ENCODE measurements at regions not wholly inside any gene's neighbourhood (a gene's known extent, or its start where the extent isn't known, plus 50 kb on each side); places are given as distances from the start of the nearest gene placed in this dataset.

GRCh38 chr2:78541088-78541450, 484.4 kb upstream of the REG3G start:
- Histone ChIP-seq H3K27me3 (ENCODE audit: control insufficient read depth in 2 of 2, insufficient read depth in 2 of 2, low read length in 2 of 2) (no peaks in the 10 kb centered on the region), H3K4me1 (ENCODE audit: control insufficient read depth in 2 of 2, insufficient read depth in 2 of 2, low read length in 2 of 2) (no peaks in the 10 kb centered on the region), H3K9me3 (ENCODE audit: control insufficient read depth in 2 of 2, low read length in 2 of 2) (no peaks in the 10 kb centered on the region), H3K9ac (ENCODE audit: low read depth in 1 of 2, low read length in 2 of 2) (no peak overlapping the region), H3K4me3 (ENCODE audit: low read length in 2 of 2) (no peak overlapping the region), H3K27ac (ENCODE audit: low read depth in 2 of 2, low read length in 2 of 2) (no peak overlapping the region), H3K36me3 (ENCODE audit: control insufficient read depth in 2 of 2, insufficient read depth in 2 of 2, low read length in 2 of 2) (no peaks in the 10 kb centered on the region)

GRCh38 chr2:78541451-78542267, 483.8 kb upstream of the REG3G start:
- Histone ChIP-seq H3K4me3 (ENCODE audit: low read length in 2 of 2) (no peak overlapping the region), H3K4me1 (ENCODE audit: control insufficient read depth in 2 of 2, insufficient read depth in 2 of 2, low read length in 2 of 2) (no peaks in the 10 kb centered on the region), H3K36me3 (ENCODE audit: control insufficient read depth in 2 of 2, insufficient read depth in 2 of 2, low read length in 2 of 2) (no peaks in the 10 kb centered on the region), H3K9me3 (ENCODE audit: control insufficient read depth in 2 of 2, low read length in 2 of 2) (no peaks in the 10 kb centered on the region), H3K27ac (ENCODE audit: low read depth in 2 of 2, low read length in 2 of 2) (no peak overlapping the region), H3K27me3 (ENCODE audit: control insufficient read depth in 2 of 2, insufficient read depth in 2 of 2, low read length in 2 of 2) (no peaks in the 10 kb centered on the region), H3K9ac (ENCODE audit: low read depth in 1 of 2, low read length in 2 of 2) (no peak overlapping the region)

GRCh38 chr2:78546843-78547242, 478.7 kb upstream of the REG3G start:
- no peak overlapping the region for H3K4me3 ChIP-seq (ENCODE audit: low read length in 2 of 2)
- H3K27me3 ChIP-seq (ENCODE audit: control insufficient read depth in 2 of 2, insufficient read depth in 2 of 2, low read length in 2 of 2): no peaks in the 10 kb centered on the region
- no peaks in the 10 kb centered on the region for H3K4me1 ChIP-seq (ENCODE audit: control insufficient read depth in 2 of 2, insufficient read depth in 2 of 2, low read length in 2 of 2)
- no peaks in the 10 kb centered on the region for H3K36me3 ChIP-seq (ENCODE audit: control insufficient read depth in 2 of 2, insufficient read depth in 2 of 2, low read length in 2 of 2)
- no peak overlapping the region for H3K9ac ChIP-seq (ENCODE audit: low read depth in 1 of 2, low read length in 2 of 2)
- H3K27ac ChIP-seq (ENCODE audit: low read depth in 2 of 2, low read length in 2 of 2): no peak overlapping the region
- no peaks in the 10 kb centered on the region for H3K9me3 ChIP-seq (ENCODE audit: control insufficient read depth in 2 of 2, low read length in 2 of 2)

GRCh38 chr2:78549766-78550165, 475.7 kb upstream of the REG3G start:
- Histone ChIP-seq H3K9ac (ENCODE audit: low read depth in 1 of 2, low read length in 2 of 2) (no peak overlapping the region), H3K36me3 (ENCODE audit: control insufficient read depth in 2 of 2, insufficient read depth in 2 of 2, low read length in 2 of 2) (no peaks in the 10 kb centered on the region), H3K27me3 (ENCODE audit: control insufficient read depth in 2 of 2, insufficient read depth in 2 of 2, low read length in 2 of 2) (no peaks in the 10 kb centered on the region), H3K27ac (ENCODE audit: low read depth in 2 of 2, low read length in 2 of 2) (no peak overlapping the region), H3K9me3 (ENCODE audit: control insufficient read depth in 2 of 2, low read length in 2 of 2) (no peaks in the 10 kb centered on the region), H3K4me1 (ENCODE audit: control insufficient read depth in 2 of 2, insufficient read depth in 2 of 2, low read length in 2 of 2) (no peaks in the 10 kb centered on the region), H3K4me3 (ENCODE audit: low read length in 2 of 2) (no peak overlapping the region)

GRCh38 chr2:78553866-78554647, 471.4 kb upstream of the REG3G start:
- no peak overlapping the region for H3K4me3 ChIP-seq (ENCODE audit: low read length in 2 of 2)
- no peaks in the 10 kb centered on the region for H3K36me3 ChIP-seq (ENCODE audit: control insufficient read depth in 2 of 2, insufficient read depth in 2 of 2, low read length in 2 of 2)
- H3K9me3 ChIP-seq (ENCODE audit: control insufficient read depth in 2 of 2, low read length in 2 of 2): no peaks in the 10 kb centered on the region
- no peaks in the 10 kb centered on the region for H3K27me3 ChIP-seq (ENCODE audit: control insufficient read depth in 2 of 2, insufficient read depth in 2 of 2, low read length in 2 of 2)
- no peak overlapping the region for H3K9ac ChIP-seq (ENCODE audit: low read depth in 1 of 2, low read length in 2 of 2)
- no peaks in the 10 kb centered on the region for H3K4me1 ChIP-seq (ENCODE audit: control insufficient read depth in 2 of 2, insufficient read depth in 2 of 2, low read length in 2 of 2)
- no peak overlapping the region for H3K27ac ChIP-seq (ENCODE audit: low read depth in 2 of 2, low read length in 2 of 2)

- H3K4me3 ChIP-seq (ENCODE audit: low read length in 2 of 2): no peak overlapping the region
- H3K9me3 ChIP-seq (ENCODE audit: control insufficient read depth in 2 of 2, low read length in 2 of 2): no peaks in the 10 kb centered on the region
- no peaks in the 10 kb centered on the region for H3K4me1 ChIP-seq (ENCODE audit: control insufficient read depth in 2 of 2, insufficient read depth in 2 of 2, low read length in 2 of 2)
- H3K9ac ChIP-seq (ENCODE audit: low read depth in 1 of 2, low read length in 2 of 2): no peak overlapping the region
- no peak overlapping the region for H3K27ac ChIP-seq (ENCODE audit: low read depth in 2 of 2, low read length in 2 of 2)
- no peaks in the 10 kb centered on the region for H3K36me3 ChIP-seq (ENCODE audit: control insufficient read depth in 2 of 2, insufficient read depth in 2 of 2, low read length in 2 of 2)
- H3K27me3 ChIP-seq (ENCODE audit: control insufficient read depth in 2 of 2, insufficient read depth in 2 of 2, low read length in 2 of 2): no peaks in the 10 kb centered on the region
Observed at GRCh38 chr2:78561876-78562275, 463.6 kb upstream of the REG3G start.

- Histone ChIP-seq H3K27me3 (ENCODE audit: control insufficient read depth in 2 of 2, insufficient read depth in 2 of 2, low read length in 2 of 2) (no peaks in the 10 kb centered on the region), H3K36me3 (ENCODE audit: control insufficient read depth in 2 of 2, insufficient read depth in 2 of 2, low read length in 2 of 2) (no peaks in the 10 kb centered on the region)
Observed at GRCh38 chr2:78564666-78565065, 460.8 kb upstream of the REG3G start.

GRCh38 chr2:78568782-78569373, 456.6 kb upstream of the REG3G start:
- no peak overlapping the region for H3K27ac ChIP-seq (ENCODE audit: low read depth in 2 of 2, low read length in 2 of 2)
- H3K9me3 ChIP-seq (ENCODE audit: control insufficient read depth in 2 of 2, low read length in 2 of 2): no peaks in the 10 kb centered on the region
- no peaks in the 10 kb centered on the region for H3K4me1 ChIP-seq (ENCODE audit: control insufficient read depth in 2 of 2, insufficient read depth in 2 of 2, low read length in 2 of 2)
- no peaks in the 10 kb centered on the region for H3K27me3 ChIP-seq (ENCODE audit: control insufficient read depth in 2 of 2, insufficient read depth in 2 of 2, low read length in 2 of 2)
- no peaks in the 10 kb centered on the region for H3K36me3 ChIP-seq (ENCODE audit: control insufficient read depth in 2 of 2, insufficient read depth in 2 of 2, low read length in 2 of 2)
- no peak overlapping the region for H3K4me3 ChIP-seq (ENCODE audit: low read length in 2 of 2)
- H3K9ac ChIP-seq (ENCODE audit: low read depth in 1 of 2, low read length in 2 of 2): no peak overlapping the region

More at GRCh38 chr2:78564666-78565065, 460.8 kb upstream of the REG3G start:
- no peak overlapping the region for H3K4me3 ChIP-seq (ENCODE audit: low read length in 2 of 2)
- H3K27ac ChIP-seq (ENCODE audit: low read depth in 2 of 2, low read length in 2 of 2): no peak overlapping the region
- no peak overlapping the region for H3K9ac ChIP-seq (ENCODE audit: low read depth in 1 of 2, low read length in 2 of 2)
- H3K9me3 ChIP-seq (ENCODE audit: control insufficient read depth in 2 of 2, low read length in 2 of 2): no peaks in the 10 kb centered on the region
- H3K4me1 ChIP-seq (ENCODE audit: control insufficient read depth in 2 of 2, insufficient read depth in 2 of 2, low read length in 2 of 2): no peaks in the 10 kb centered on the region

- Histone ChIP-seq H3K27me3 (ENCODE audit: control insufficient read depth in 2 of 2, insufficient read depth in 2 of 2, low read length in 2 of 2) (no peaks in the 10 kb centered on the region), H3K36me3 (ENCODE audit: control insufficient read depth in 2 of 2, insufficient read depth in 2 of 2, low read length in 2 of 2) (no peaks in the 10 kb centered on the region), H3K4me1 (ENCODE audit: control insufficient read depth in 2 of 2, insufficient read depth in 2 of 2, low read length in 2 of 2) (no peaks in the 10 kb centered on the region), H3K4me3 (ENCODE audit: low read length in 2 of 2) (no peak overlapping the region), H3K9me3 (ENCODE audit: control insufficient read depth in 2 of 2, low read length in 2 of 2) (no peaks in the 10 kb centered on the region), H3K27ac (ENCODE audit: low read depth in 2 of 2, low read length in 2 of 2) (no peak overlapping the region), H3K9ac (ENCODE audit: low read depth in 1 of 2, low read length in 2 of 2) (no peak overlapping the region)
Observed at GRCh38 chr2:78576409-78576808, 449.1 kb upstream of the REG3G start.

GRCh38 chr2:78585871-78586270, 439.6 kb upstream of the REG3G start:
- Histone ChIP-seq H3K4me1 (ENCODE audit: control insufficient read depth in 2 of 2, insufficient read depth in 2 of 2, low read length in 2 of 2) (no peaks in the 10 kb centered on the region), H3K9me3 (ENCODE audit: control insufficient read depth in 2 of 2, low read length in 2 of 2) (no peaks in the 10 kb centered on the region), H3K4me3 (ENCODE audit: low read length in 2 of 2) (no peak overlapping the region), H3K9ac (ENCODE audit: low read depth in 1 of 2, low read length in 2 of 2) (no peak overlapping the region), H3K36me3 (ENCODE audit: control insufficient read depth in 2 of 2, insufficient read depth in 2 of 2, low read length in 2 of 2) (no peaks in the 10 kb centered on the region), H3K27ac (ENCODE audit: low read depth in 2 of 2, low read length in 2 of 2) (no peak overlapping the region), H3K27me3 (ENCODE audit: control insufficient read depth in 2 of 2, insufficient read depth in 2 of 2, low read length in 2 of 2) (no peaks in the 10 kb centered on the region)
